HG02759 (cell line): ENCODE measurements at regions not wholly inside any gene's neighbourhood (a gene's known extent, or its start where the extent isn't known, plus 50 kb on each side); places are given as distances from the start of the nearest gene placed in this dataset.
"Not testable (repeated sequence)": the region's sequence is repeated elsewhere in the genome, so short reads cannot be mapped to it uniquely, and the experiment has no call there.

ENCODE experiments used
- ATAC-seq: cut with Tn5 transposase; IDR thresholded peaks from one replicate; pipeline ENCODE4 v1.9.1; 2021; ENCODE audit warnings: mild to moderate bottlenecking, moderate library complexity; ENCODE audit not compliant: unreplicated experiment

GRCh38 chr9:95680306-95680705, 163.5 kb upstream of the PTCH1 start:
- not testable (repeated sequence) for ATAC-seq

GRCh38 chr9:95679874-95680273, 163.1 kb upstream of the PTCH1 start:
- no peak for ATAC-seq

GRCh38 chr9:95678759-95679158, 162.0 kb upstream of the PTCH1 start:
- no peak for ATAC-seq

- ATAC-seq: no peak
Measured at GRCh38 chr9:95670122-95670521, 153.4 kb upstream of the PTCH1 start.

- no peak for ATAC-seq
Measured at GRCh38 chr9:95669253-95669652, 152.5 kb upstream of the PTCH1 start.

GRCh38 chr9:95667789-95668188, 151.0 kb upstream of the PTCH1 start:
- ATAC-seq: no peak

GRCh38 chr9:95666785-95667155, 150.0 kb upstream of the PTCH1 start:
- no peak for ATAC-seq

- ATAC-seq: no peak
Measured at GRCh38 chr9:95666096-95666784, 149.5 kb upstream of the PTCH1 start.

GRCh38 chr9:95653246-95653645, 136.5 kb upstream of the PTCH1 start:
- no peak for ATAC-seq

GRCh38 chr9:95650720-95651119, 133.9 kb upstream of the PTCH1 start:
- ATAC-seq: no peak

GRCh38 chr9:95649801-95650213, 133.0 kb upstream of the PTCH1 start:
- no peak for ATAC-seq

GRCh38 chr9:95648225-95648624, 131.5 kb upstream of the PTCH1 start:
- ATAC-seq: no peak

GRCh38 chr9:95645992-95646391, 129.2 kb upstream of the PTCH1 start:
- no peak for ATAC-seq

GRCh38 chr9:95645579-95645978, 128.8 kb upstream of the PTCH1 start:
- ATAC-seq: no peak

GRCh38 chr9:95644377-95644776, 127.6 kb upstream of the PTCH1 start:
- no peak for ATAC-seq

- ATAC-seq: no peak
Measured at GRCh38 chr9:95643619-95644018, 126.8 kb upstream of the PTCH1 start.

- no peak for ATAC-seq
Measured at GRCh38 chr9:95642189-95642588, 125.4 kb upstream of the PTCH1 start.

GRCh38 chr9:95641586-95641985, 124.8 kb upstream of the PTCH1 start:
- ATAC-seq: no peak

GRCh38 chr9:95640336-95640735, 123.6 kb upstream of the PTCH1 start:
- ATAC-seq: no peak

GRCh38 chr9:95635986-95636671, 119.4 kb upstream of the PTCH1 start:
- no peak for ATAC-seq

GRCh38 chr9:95634536-95634935, 117.8 kb upstream of the PTCH1 start:
- no peak for ATAC-seq

GRCh38 chr9:95634114-95634513, 117.3 kb upstream of the PTCH1 start:
- no peak for ATAC-seq

GRCh38 chr9:95629585-95629984, 112.8 kb upstream of the PTCH1 start:
- no peak for ATAC-seq
